ENCODE measurements at regions not wholly inside any gene's neighbourhood (a gene's known extent, or its start where the extent isn't known, plus 50 kb on each side); places are given as distances from the start of the nearest gene placed in this dataset.

DNA sequence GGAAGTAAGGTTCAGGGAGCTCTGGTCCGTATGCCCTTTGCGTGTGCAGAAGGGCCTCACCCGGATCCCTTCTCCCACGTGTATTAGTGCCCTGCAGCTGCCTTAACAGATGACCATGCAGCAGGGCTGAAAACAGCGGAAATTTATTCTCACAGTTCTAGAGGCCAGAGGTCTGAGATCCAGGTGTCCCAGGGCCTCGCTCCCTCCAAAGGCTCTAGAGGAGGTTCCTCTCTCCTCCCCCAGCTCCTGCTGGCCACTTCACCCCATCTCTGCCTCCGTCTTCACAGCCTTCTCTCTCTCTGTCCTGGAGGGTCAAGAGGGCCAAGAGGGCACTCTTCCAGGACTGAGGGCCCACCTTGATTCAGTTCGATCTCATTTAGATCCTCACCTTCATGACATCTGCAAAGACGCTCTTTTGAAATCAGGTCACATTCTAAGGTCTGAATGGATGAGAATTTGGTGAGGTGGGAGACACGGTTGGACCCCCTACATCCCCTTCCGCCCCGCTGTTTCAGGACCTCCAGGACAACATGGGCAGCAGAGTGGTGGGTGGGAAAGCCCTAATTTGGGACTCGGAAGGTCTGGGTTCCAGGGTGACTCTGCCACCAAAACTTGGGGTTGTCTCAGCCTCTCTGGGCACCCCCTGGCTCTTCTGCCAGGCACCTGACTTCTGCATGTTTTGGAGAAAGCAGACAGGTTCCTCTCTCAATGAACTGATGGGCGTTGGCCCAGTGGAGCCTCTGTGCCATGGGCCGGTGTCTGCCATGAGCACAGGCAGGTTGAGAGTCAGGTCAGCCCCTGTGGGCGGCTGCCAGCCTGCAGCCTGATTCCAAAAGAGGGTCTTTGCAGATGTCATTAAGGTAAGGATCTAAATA lies 361.2 kb downstream of the SEC14L1 start:
- DNase-seq (ENCODE audit: extremely low read depth, low read depth), result no peak

DNA sequence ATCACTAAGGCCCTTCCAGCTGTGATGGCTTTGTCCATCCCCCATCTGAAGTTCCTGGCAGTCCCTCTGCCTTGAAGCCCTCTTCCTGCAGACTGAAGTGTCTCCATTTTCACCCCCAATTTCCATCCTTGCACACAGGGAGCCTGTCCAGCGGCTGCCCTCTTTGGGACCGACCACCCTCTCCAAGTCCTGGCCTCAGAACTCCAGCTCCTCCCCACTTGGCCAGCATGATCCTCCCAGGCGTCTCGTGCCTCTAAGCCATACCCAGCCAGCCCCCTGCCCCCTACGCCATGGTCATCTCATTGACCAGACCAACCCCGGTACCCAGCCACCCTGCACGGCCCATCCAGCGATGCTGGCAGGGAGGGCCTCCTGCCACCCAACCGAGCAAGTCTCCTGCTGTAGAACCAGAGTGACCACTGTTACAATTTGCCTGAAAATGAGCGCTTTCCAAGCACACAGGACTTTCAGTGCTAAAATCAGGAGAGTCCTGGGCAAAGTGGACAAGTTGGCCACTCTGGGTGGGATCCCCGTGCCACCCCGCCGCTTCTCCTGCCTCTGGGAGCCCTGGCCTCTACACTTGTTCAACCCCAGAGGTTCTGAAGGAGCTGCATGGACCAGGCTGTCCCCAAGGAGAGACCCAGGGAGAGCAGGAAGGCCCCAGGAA lies 362.0 kb downstream of the SEC14L1 start:
- TF ChIP-seq, protein P1, sequence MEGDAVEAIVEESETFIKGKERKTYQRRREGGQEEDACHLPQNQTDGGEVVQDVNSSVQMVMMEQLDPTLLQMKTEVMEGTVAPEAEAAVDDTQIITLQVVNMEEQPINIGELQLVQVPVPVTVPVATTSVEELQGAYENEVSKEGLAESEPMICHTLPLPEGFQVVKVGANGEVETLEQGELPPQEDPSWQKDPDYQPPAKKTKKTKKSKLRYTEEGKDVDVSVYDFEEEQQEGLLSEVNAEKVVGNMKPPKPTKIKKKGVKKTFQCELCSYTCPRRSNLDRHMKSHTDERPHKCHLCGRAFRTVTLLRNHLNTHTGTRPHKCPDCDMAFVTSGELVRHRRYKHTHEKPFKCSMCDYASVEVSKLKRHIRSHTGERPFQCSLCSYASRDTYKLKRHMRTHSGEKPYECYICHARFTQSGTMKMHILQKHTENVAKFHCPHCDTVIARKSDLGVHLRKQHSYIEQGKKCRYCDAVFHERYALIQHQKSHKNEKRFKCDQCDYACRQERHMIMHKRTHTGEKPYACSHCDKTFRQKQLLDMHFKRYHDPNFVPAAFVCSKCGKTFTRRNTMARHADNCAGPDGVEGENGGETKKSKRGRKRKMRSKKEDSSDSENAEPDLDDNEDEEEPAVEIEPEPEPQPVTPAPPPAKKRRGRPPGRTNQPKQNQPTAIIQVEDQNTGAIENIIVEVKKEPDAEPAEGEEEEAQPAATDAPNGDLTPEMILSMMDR (IDR thresholded peaks at IDR 0.05; ENCODE audit: low read depth, low read length), result no peak
- DNase-seq (ENCODE audit: extremely low read depth, low read depth), result no peak

More for the DNA sequence above, 361.2 kb downstream of the SEC14L1 start:
- TF ChIP-seq, protein P1 (IDR thresholded peaks at IDR 0.05; ENCODE audit: low read depth, low read length), result no peak

DNA sequence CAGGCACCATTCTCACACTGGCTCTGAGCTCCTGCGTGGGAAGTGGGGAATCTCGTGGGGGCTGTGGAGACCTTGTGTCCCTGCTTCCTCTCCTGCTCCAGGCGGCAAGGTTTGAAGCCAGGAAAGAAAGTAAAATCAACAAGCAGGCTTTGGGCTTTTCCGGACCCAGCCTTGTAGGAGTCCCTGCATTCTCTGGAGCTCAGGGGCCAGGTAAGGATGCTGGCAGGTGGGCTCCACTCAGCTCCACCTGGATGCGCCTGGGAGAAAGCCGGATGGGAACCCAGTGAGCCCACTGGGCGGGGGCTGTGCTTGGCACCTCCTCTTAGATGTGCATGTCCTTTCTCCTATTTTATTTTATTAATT lies 362.5 kb downstream of the SEC14L1 start:
- TF ChIP-seq, protein P1 (IDR thresholded peaks at IDR 0.05; ENCODE audit: low read depth, low read length), result no peak

DNA sequence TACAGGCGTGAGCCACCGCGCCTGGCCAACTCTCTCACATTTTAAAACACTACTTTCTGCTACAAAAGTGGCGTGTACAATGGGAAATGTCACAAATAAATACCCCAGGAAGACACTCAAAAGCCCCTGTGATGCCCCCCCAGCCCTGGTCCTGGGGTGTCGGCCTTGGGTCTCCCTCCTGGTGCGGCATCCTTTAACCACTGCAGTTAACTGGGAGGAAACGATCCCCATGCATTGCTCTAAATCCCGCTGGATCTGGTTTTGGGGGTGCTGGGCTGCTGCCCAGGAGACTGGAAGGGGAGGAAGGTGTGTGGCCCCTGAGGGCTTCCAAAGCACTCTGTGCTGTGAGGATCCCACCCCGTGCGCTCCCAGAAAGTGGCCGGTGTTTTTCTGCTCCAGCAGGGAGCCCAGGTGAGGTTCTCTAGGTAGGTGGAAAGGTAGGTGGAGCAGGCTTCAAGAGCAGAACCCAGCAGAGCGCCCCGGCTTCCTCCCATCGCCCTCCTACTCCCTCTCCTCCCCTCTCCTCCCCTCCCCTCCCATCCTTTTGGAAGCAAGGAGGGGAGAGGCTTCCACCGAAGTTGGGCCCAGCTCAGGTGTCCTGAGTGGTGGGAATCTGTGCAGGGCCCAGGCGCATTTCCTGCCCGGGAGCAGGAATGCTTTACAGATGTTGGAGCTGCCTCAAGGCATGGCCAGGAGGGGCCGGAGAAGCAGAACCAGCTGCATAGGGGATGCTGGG lies 363.3 kb downstream of the SEC14L1 start:
- DNase-seq (ENCODE audit: extremely low read depth, low read depth), result no peak
- TF ChIP-seq, protein P1 (IDR thresholded peaks at IDR 0.05; ENCODE audit: low read depth, low read length), result no peak

More for the DNA sequence above, 362.5 kb downstream of the SEC14L1 start:
- no peak for DNase-seq (ENCODE audit: extremely low read depth, low read depth)

DNA sequence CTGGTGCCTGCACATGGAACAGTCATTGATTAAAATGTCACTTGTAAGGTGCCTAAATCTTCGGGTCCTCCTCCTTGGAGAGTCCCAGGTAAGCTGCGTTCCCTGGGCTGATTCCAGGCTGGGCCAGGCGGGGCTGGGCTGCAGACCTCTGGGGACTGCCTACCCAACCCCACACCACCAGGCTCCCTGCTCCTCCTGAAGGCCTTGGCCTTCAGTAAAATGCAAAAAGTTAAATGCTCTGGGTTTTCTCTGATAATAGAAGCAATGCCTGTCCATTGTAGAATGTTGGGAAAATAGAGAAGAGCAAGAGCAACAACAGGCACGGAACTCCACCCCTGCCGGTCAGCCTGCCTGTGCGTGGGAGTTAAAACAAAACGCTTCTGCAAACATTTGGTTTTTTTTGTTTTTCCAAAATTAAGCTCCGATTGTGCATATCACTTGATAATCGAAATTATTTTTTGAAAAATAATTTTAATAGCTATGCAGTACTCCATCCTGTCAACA lies 363.9 kb downstream of the SEC14L1 start:
- no peak for DNase-seq (ENCODE audit: extremely low read depth, low read depth)
- TF ChIP-seq, protein P1 (IDR thresholded peaks at IDR 0.05; ENCODE audit: low read depth, low read length), result no peak

DNA sequence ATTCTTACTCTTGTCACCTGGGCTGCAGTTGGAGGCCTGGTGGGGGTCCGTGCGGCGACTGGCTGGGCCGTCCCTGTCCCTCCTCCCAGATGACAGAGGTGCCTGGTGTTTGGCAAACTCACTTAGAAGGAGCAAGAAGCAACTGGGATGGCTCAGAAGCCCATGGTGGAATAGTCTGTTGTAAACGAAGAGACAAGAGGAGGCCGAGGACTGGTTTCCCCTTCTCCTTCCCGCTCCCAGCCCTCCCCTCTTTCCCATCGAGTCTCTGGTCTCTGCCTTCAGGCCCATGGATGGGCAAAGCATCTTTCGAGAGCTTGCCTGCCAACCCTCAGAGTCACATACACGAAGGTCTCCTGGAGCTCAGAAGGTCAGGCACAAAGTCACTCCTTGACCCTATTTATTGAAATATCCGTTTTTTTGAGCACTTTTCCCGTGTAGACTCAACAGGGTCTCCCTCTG lies 364.4 kb downstream of the SEC14L1 start:
- DNase-seq (ENCODE audit: extremely low read depth, low read depth), result no peak
- TF ChIP-seq, protein P1 (IDR thresholded peaks at IDR 0.05; ENCODE audit: low read depth, low read length), result no peak

All from AG09319 (cell line).